GM23338 (cell line): ENCODE measurements at regions not wholly inside any gene's neighbourhood (a gene's known extent, or its start where the extent isn't known, plus 50 kb on each side); places are given as distances from the start of the nearest gene placed in this dataset.

ENCODE experiments used
- ATAC-seq: fragments of 200-7000 bp; cut with Tn5 transposase; 3 replicates; pipeline ENCODE4 v1.9.1; 2020
- DNase-seq: peaks from one replicate; pipeline ENCODE4 v3.0.0-alpha.2; 2015; ENCODE audit warnings: low spot score
- H2AFZ ChIP-seq: fragments of 200-600 bp; sonication (generic); 2 replicates; pipeline ENCODE4 v1.8.0; 2016; ENCODE audit warnings: antibody characterized with exemption, mild to moderate bottlenecking, moderate library complexity
- H3F3A ChIP-seq: fragments of 200-600 bp; sonication (generic); replicated peaks from 2 replicates; pipeline ENCODE4 v1.8.0; 2017; ENCODE audit warnings: antibody characterized with exemption, mixed run types, low read depth
- H3K27ac ChIP-seq: fragments of 200-600 bp; sonication (generic); 2 replicates; pipeline ENCODE4 v1.6.1; 2016; ENCODE audit warnings: low read depth
- H3K27me3 ChIP-seq: fragments of 200-600 bp; sonication (generic); 2 replicates; pipeline ENCODE4 v1.8.0; 2016; ENCODE audit warnings: mild to moderate bottlenecking, mixed run types, moderate library complexity; ENCODE audit not compliant: insufficient read depth
- H3K36me3 ChIP-seq: fragments of 200-600 bp; sonication (generic); 2 replicates; pipeline ENCODE4 v1.8.0; 2016; ENCODE audit warnings: mild to moderate bottlenecking; ENCODE audit not compliant: insufficient read depth
- H3K4me1 ChIP-seq: fragments of 200-600 bp; sonication (generic); 2 replicates; pipeline ENCODE4 v1.8.0; 2016; ENCODE audit warnings: mild to moderate bottlenecking, moderate library complexity; ENCODE audit not compliant: insufficient read depth
- H3K4me2 ChIP-seq: fragments of 200-600 bp; sonication (generic); 2 replicates; pipeline ENCODE4 v1.7.1; 2017; ENCODE audit warnings: mixed run types
- H3K4me3 ChIP-seq: fragments of 200-600 bp; sonication (generic); 2 replicates; pipeline ENCODE4 v1.6.1; 2016; ENCODE audit warnings: mixed run types
- H3K79me2 ChIP-seq: fragments of 200-600 bp; sonication (generic); replicated peaks from 2 replicates; pipeline ENCODE4 v1.8.0; 2017; ENCODE audit warnings: mild to moderate bottlenecking; ENCODE audit not compliant: insufficient read depth
- H3K9me2 ChIP-seq: fragments of 200-600 bp; sonication (generic); 2 replicates; pipeline ENCODE4 v1.8.0; 2017; ENCODE audit not compliant: insufficient read depth
- H4K20me1 ChIP-seq: fragments of 200-600 bp; sonication (generic); replicated peaks from 2 replicates; pipeline ENCODE4 v1.8.0; 2017; ENCODE audit warnings: mild to moderate bottlenecking; ENCODE audit not compliant: insufficient read depth
- H3K27ac Mint-ChIP-seq: 2 replicates; pipeline ENCODE4 v1.8.0; 2020; ENCODE audit warnings: inconsistent platforms, mild to moderate bottlenecking, moderate library complexity, mixed read lengths
- H3K27me3 Mint-ChIP-seq: 3 replicates; pipeline ENCODE4 v1.8.0; 2022; ENCODE audit warnings: low read depth, mild to moderate bottlenecking, moderate library complexity, mixed read lengths, inconsistent platforms; ENCODE audit not compliant: insufficient read depth, poor library complexity
- H3K36me3 Mint-ChIP-seq: 3 replicates; pipeline ENCODE4 v1.8.0; 2021; ENCODE audit warnings: low read depth, mild to moderate bottlenecking, inconsistent platforms, moderate library complexity, mixed read lengths
- H3K4me1 Mint-ChIP-seq: 3 replicates; pipeline ENCODE4 v1.8.0; 2020; ENCODE audit warnings: mild to moderate bottlenecking, inconsistent platforms, mixed read lengths
- H3K4me3 Mint-ChIP-seq: 3 replicates; pipeline ENCODE4 v1.8.0; 2021; ENCODE audit warnings: moderate library complexity, mild to moderate bottlenecking, inconsistent platforms, mixed read lengths
- H3K9me3 Mint-ChIP-seq: 3 replicates; pipeline ENCODE4 v1.8.0; 2020; ENCODE audit warnings: moderate library complexity, mild to moderate bottlenecking, inconsistent platforms, mixed read lengths
- EZH2phosphoT487 ChIP-seq: fragments of 200-600 bp; sonication (generic); IDR thresholded peaks from one replicate; pipeline ENCODE4 v1.8.1; 2018; ENCODE audit warnings: antibody characterized with exemption; ENCODE audit not compliant: unreplicated experiment
- NANOG ChIP-seq: IDR thresholded peaks from 2 replicates; pipeline ENCODE4 v1.6.1; 2016; ENCODE audit warnings: antibody characterized with exemption, borderline replicate concordance
- STAT1 ChIP-seq: IDR thresholded peaks from one replicate; pipeline ENCODE4 v1.6.1; 2016; ENCODE audit warnings: antibody characterized with exemption; ENCODE audit not compliant: unreplicated experiment
- ZNF462 ChIP-seq: fragments of 250-450 bp; sonication (Bioruptor Pico); IDR thresholded peaks from 2 replicates; pipeline ENCODE4 v1.5.0; 2020; ENCODE audit warnings: mild to moderate bottlenecking, moderate library complexity

GRCh38 chr1:222927031-222927430 is 112.2 kb downstream of the DISP1 start (continued):
- no peak for TF ChIP-seq ZNF462

GRCh38 chr1:222928212-222928611 is 113.4 kb downstream of the DISP1 start:
- Histone ChIP-seq H3K36me3 (no peaks in the 10 kb centered on the region), H2AFZ (no peak overlapping the region), H3F3A (no peaks in the 10 kb centered on the region), H3K4me1 (peaks cover 7% of the 10 kb centered on the region), H3K9me2 (no peaks in the 10 kb centered on the region), H3K27ac (peak overlapping the region; percentile 9; the same call in 1 of the 2 replicates), H4K20me1 (no peaks in the 10 kb centered on the region), H3K79me2 (no peaks in the 10 kb centered on the region), H3K4me2 (peak overlapping the region; percentile 5; the same call in 1 of the 2 replicates), H3K4me3 (no peak overlapping the region), H3K27me3 (no peaks in the 10 kb centered on the region)
- peak; percentile 89 for DNase-seq
- no peak for TF ChIP-seq ZNF462
- no peak for TF ChIP-seq STAT1
- peak; percentile 24; the same call in 1 of the 2 replicates for TF ChIP-seq NANOG
- no peak for TF ChIP-seq EZH2phosphoT487
- peak overlapping the region; percentile 90 for H3K27ac Mint-ChIP-seq
- no peaks in the 10 kb centered on the region for H3K36me3 Mint-ChIP-seq
- H3K27me3 Mint-ChIP-seq, result no peaks in the 10 kb centered on the region
- peaks cover 46% of the 10 kb centered on the region for H3K4me1 Mint-ChIP-seq
- ATAC-seq, result peak; percentile 100
- peak overlapping the region; percentile 68 for H3K4me3 Mint-ChIP-seq
- H3K9me3 Mint-ChIP-seq, result no peaks in the 10 kb centered on the region
